HEK293 (cell line): ENCODE measurements at regions not wholly inside any gene's neighbourhood (a gene's known extent, or its start where the extent isn't known, plus 50 kb on each side); places are given as distances from the start of the nearest gene placed in this dataset.

ENCODE experiments used
- CTCF ChIA-PET: fragments of 350-600 bp; formaldehyde crosslinking; extraction: SDS; loops from one replicate; lab custom pipeline; 2021; ENCODE audit warnings: antibody characterized with exemption; lab: Yijun Ruan, JAX
- POLR2A ChIA-PET: fragments of 300-600 bp; formaldehyde crosslinking; extraction: SDS; loops from one replicate; lab custom pipeline; 2020; ENCODE audit warnings: antibody characterized with exemption, inconsistent platforms; lab: Yijun Ruan, JAX
- H3K27ac ChIP-seq: fragments of 200-500 bp; sonication (Bioruptor generic); 2 replicates; pipeline ENCODE4 v1.5.1; 2014; ENCODE audit warnings: low read depth, low read length, control low read depth, inconsistent platforms; ENCODE audit errors: extremely low read depth
- H3K36me3 ChIP-seq, 2 experiments: fragments of 200-500 bp in 1 of 2; sonication (Bioruptor generic) in 1 of 2; 1 replicate in 1 of 2; 2 replicates in 1 of 2; pipeline ENCODE4 v1.5.1; 2014 to 2017; ENCODE audit warnings: inconsistent platforms in 2 of 2, low read length in 2 of 2; ENCODE audit not compliant: control insufficient read depth in 2 of 2, insufficient read depth in 1 of 2
- H3K4me1 ChIP-seq: fragments of 200-500 bp; sonication (Bioruptor generic); 2 replicates; pipeline ENCODE4 v1.5.1; 2014; ENCODE audit warnings: mild to moderate bottlenecking, low read length, inconsistent platforms; ENCODE audit not compliant: control insufficient read depth, insufficient read depth
- H3K4me3 ChIP-seq: 2 replicates; pipeline ENCODE4 v1.5.1; 2011; ENCODE audit warnings: low read depth, mild to moderate bottlenecking, control low read depth, low read length, moderate library complexity
- H3K9me3 ChIP-seq: fragments of 200-500 bp; sonication (Bioruptor generic); 2 replicates; pipeline ENCODE4 v1.5.1; 2014; ENCODE audit warnings: low read depth, low read length, inconsistent platforms; ENCODE audit not compliant: control insufficient read depth, insufficient read depth
- HOXC10 ChIP-seq: sonication (generic); formaldehyde crosslinking; IDR thresholded peaks from 2 replicates; pipeline ENCODE4 v1.8.1; 2023; ENCODE audit warnings: mild to moderate bottlenecking, missing genetic modification reagents
- PRDM2 ChIP-seq: fragments of 450-650 bp; formaldehyde crosslinking; IDR thresholded peaks from 2 replicates; pipeline ENCODE4 v1.5.1; 2016; ENCODE audit warnings: missing biosample characterization, missing genetic modification characterization, borderline replicate concordance
- ZNF223 ChIP-seq: fragments of 450-650 bp; formaldehyde crosslinking; IDR thresholded peaks from 2 replicates; pipeline ENCODE4 v1.5.1; 2016; ENCODE audit warnings: missing biosample characterization, missing genetic modification characterization
- ZNF26 ChIP-seq: fragments of 450-650 bp; formaldehyde crosslinking; IDR thresholded peaks from 2 replicates; pipeline ENCODE4 v1.5.1; 2016; ENCODE audit warnings: missing biosample characterization, missing genetic modification characterization
- ZNF280C ChIP-seq: fragments of 450-650 bp; formaldehyde crosslinking; IDR thresholded peaks from 2 replicates; pipeline ENCODE4 v1.5.1; 2016; ENCODE audit warnings: missing biosample characterization, missing genetic modification characterization
- ZNF366 ChIP-seq: fragments of 450-650 bp; formaldehyde crosslinking; conservative IDR thresholded peaks from 2 replicates; pipeline ENCODE4 v1.5.1; 2016; ENCODE audit warnings: missing biosample characterization, missing genetic modification characterization
- ZNF426 ChIP-seq: fragments of 450-650 bp; formaldehyde crosslinking; IDR thresholded peaks from 2 replicates; pipeline ENCODE4 v1.5.1; 2017; ENCODE audit warnings: missing biosample characterization, missing genetic modification characterization, mild to moderate bottlenecking, inconsistent platforms, moderate library complexity
- ZNF658 ChIP-seq: fragments of 450-650 bp; formaldehyde crosslinking; IDR thresholded peaks from 2 replicates; pipeline ENCODE4; 2016; ENCODE audit warnings: missing biosample characterization, missing genetic modification characterization
- ZNF791 ChIP-seq: fragments of 450-650 bp; formaldehyde crosslinking; IDR thresholded peaks from 2 replicates; pipeline ENCODE4 v1.5.1; 2016; ENCODE audit warnings: missing biosample characterization, missing genetic modification characterization

- H3K4me1 ChIP-seq, result no peaks in the 10 kb centered on the region
- ChIA-PET CTCF (no interaction called here), POLR2A (no interaction called here)
- no peak overlapping the region for H3K4me3 ChIP-seq
- TF ChIP-seq ZNF658 (no peak), ZNF366 (tag by site-specific recombination) (peak; percentile 69), HOXC10 (CRISPR knock-in tag) (no peak), ZNF426 (tag by site-specific recombination) (0 out of 2 replicates have a peak, but pooled peaks have one; percentile 2)
- no peaks in the 10 kb centered on the region for H3K9me3 ChIP-seq
- H3K27ac ChIP-seq, result no peak overlapping the region
- no peaks in the 10 kb centered on the region for H3K36me3 ChIP-seq
Measured at GRCh38 chr1:106780806-106781569, 275.5 kb upstream of the PRMT6 start.

- no peaks in the 10 kb centered on the region for H3K36me3 ChIP-seq
- POLR2A ChIA-PET, result no interaction called here
- H3K4me3 ChIP-seq, result no peak overlapping the region
- no peak for TF ChIP-seq ZNF223
- TF ChIP-seq PRDM2 (tag by site-specific recombination), result no peak
- no peak for TF ChIP-seq ZNF280C (tag by site-specific recombination)
- no peak overlapping the region for H3K27ac ChIP-seq
- CTCF ChIA-PET, result no interaction called here
- no peaks in the 10 kb centered on the region for H3K9me3 ChIP-seq
- H3K4me1 ChIP-seq, result no peaks in the 10 kb centered on the region
Measured at GRCh38 chr1:106785176-106785575, 271.3 kb upstream of the PRMT6 start.

- CTCF ChIA-PET, result interaction anchor here (0.6 kb wide), 1 partner anchor 1007 kb away, joined by 3 read pairs; no protein-coding TSS in a partner anchor
- Histone ChIP-seq H3K27ac (no peak overlapping the region), H3K36me3 (no peaks in the 10 kb centered on the region), H3K9me3 (no peaks in the 10 kb centered on the region), H3K4me1 (no peaks in the 10 kb centered on the region)
- no peak for TF ChIP-seq ZNF791 (tag by site-specific recombination)
- no peak for TF ChIP-seq ZNF26 (tag by site-specific recombination)
- TF ChIP-seq, all 188 proteins: peak for 0
- H3K4me3 ChIP-seq, result no peak overlapping the region
- POLR2A ChIA-PET, result no interaction called here
Measured at GRCh38 chr1:106787520-106787919, 269.0 kb upstream of the PRMT6 start.
